HG02610 (cell line): ENCODE measurements at regions not wholly inside any gene's neighbourhood (a gene's known extent, or its start where the extent isn't known, plus 50 kb on each side); places are given as distances from the start of the nearest gene placed in this dataset.

Experiments
- ATAC-seq: cut with Tn5 transposase; IDR thresholded peaks from one replicate; pipeline ENCODE4 v1.9.1; 2021; ENCODE audit warnings: mild to moderate bottlenecking, moderate library complexity; ENCODE audit not compliant: unreplicated experiment

- no peak for ATAC-seq
Measured at GRCh38 chr17:68749349-68750207, 148.4 kb upstream of the FAM20A start.

GRCh38 chr17:68748381-68748780 is 147.2 kb upstream of the FAM20A start:
- ATAC-seq, result no peak

GRCh38 chr17:68740555-68741447 is 139.6 kb upstream of the FAM20A start:
- ATAC-seq, result no peak

GRCh38 chr17:68737761-68738443 is 136.7 kb upstream of the FAM20A start:
- no peak for ATAC-seq

GRCh38 chr17:68734931-68735330 is 133.8 kb upstream of the FAM20A start:
- ATAC-seq, result no peak

GRCh38 chr17:68734187-68734900 is 133.2 kb upstream of the FAM20A start:
- no peak for ATAC-seq

- ATAC-seq, result no peak
Measured at GRCh38 chr17:68733241-68734176, 132.3 kb upstream of the FAM20A start.

- ATAC-seq, result no peak
Measured at GRCh38 chr17:68732301-68732749, 131.2 kb upstream of the FAM20A start.

GRCh38 chr17:68731465-68731864 is 130.3 kb upstream of the FAM20A start:
- no peak for ATAC-seq

- ATAC-seq, result no peak
Measured at GRCh38 chr17:68719431-68719830, 118.3 kb upstream of the FAM20A start.

GRCh38 chr17:68718926-68719325 is 117.8 kb upstream of the FAM20A start:
- ATAC-seq, result no peak

GRCh38 chr17:68718465-68718864 is 117.3 kb upstream of the FAM20A start:
- ATAC-seq, result no peak

- no peak for ATAC-seq
Measured at GRCh38 chr17:68714676-68715075, 113.5 kb upstream of the FAM20A start.

- no peak for ATAC-seq
Measured at GRCh38 chr17:68711858-68712257, 110.7 kb upstream of the FAM20A start.

GRCh38 chr17:68710976-68711375 is 109.8 kb upstream of the FAM20A start:
- no peak for ATAC-seq

- ATAC-seq, result no peak
Measured at GRCh38 chr17:68710035-68710780, 109.0 kb upstream of the FAM20A start.

- no peak for ATAC-seq
Measured at GRCh38 chr17:68709461-68709860, 108.3 kb upstream of the FAM20A start.

GRCh38 chr17:68707031-68707430 is 105.9 kb upstream of the FAM20A start:
- no peak for ATAC-seq
